Endothelial cell of umbilical vein (primary cell): ENCODE measurements at regions not wholly inside any gene's neighbourhood (a gene's known extent, or its start where the extent isn't known, plus 50 kb on each side); places are given as distances from the start of the nearest gene placed in this dataset.

Experiments used
- BruUV-seq: library from RNA; stranded (reverse); fragments of 400-500 nt; replicated peaks from 2 replicates; lab custom pipeline; 2021; lab: Mats Ljungman, UMichigan
- CTCF ChIA-PET: fragments of 300-600, 350-600 bp; sonication (Branson Sonifier 250); formaldehyde crosslinking; loops from one replicate; lab custom pipeline; 2021; ENCODE audit warnings: antibody characterized with exemption, inconsistent platforms; lab: Charles Lee
- POLR2A ChIA-PET: fragments of 300-600, 350-600 bp; sonication (Branson Sonifier 250); formaldehyde crosslinking; loops from one replicate; lab custom pipeline; 2021; ENCODE audit warnings: antibody characterized with exemption, inconsistent platforms; lab: Charles Lee
- DNase-seq: peaks from one replicate; pipeline ENCODE4 v3.0.0-alpha.2; 2011; ENCODE audit warnings: low read depth, low spot score
- FAIRE-seq: peaks from 2 replicates; lab custom pipeline; 2011; peaks lifted over from hg19 to GRCh38; lab: Jason Lieb, UNC
- H2AFZ ChIP-seq: 2 replicates; pipeline ENCODE4 v1.6.0; 2012; ENCODE audit warnings: low read depth, low read length, control low read depth, inconsistent platforms
- H3K27ac ChIP-seq: 2 replicates; pipeline ENCODE4 v1.5.1; 2011; ENCODE audit warnings: low read depth, mild to moderate bottlenecking, control low read depth, low read length, moderate library complexity; ENCODE audit not compliant: insufficient read depth
- H3K27me3 ChIP-seq, 2 experiments: 2 replicates each; pipeline versions ENCODE4 v1.6.0 to v1.6.1; 2011; ENCODE audit warnings: low read length in 2 of 2, mixed read lengths in 1 of 2; ENCODE audit not compliant: control insufficient read depth in 2 of 2, insufficient read depth in 2 of 2
- H3K36me3 ChIP-seq, 2 experiments: 2 replicates in 1 of 2; 3 replicates in 1 of 2; pipeline ENCODE4 v1.5.1; 2011; ENCODE audit warnings: low read length in 2 of 2, mild to moderate bottlenecking in 1 of 2, moderate library complexity in 1 of 2; ENCODE audit not compliant: control insufficient read depth in 2 of 2, insufficient read depth in 2 of 2; ENCODE audit errors: extremely low read depth in 1 of 2
- H3K4me1 ChIP-seq: 3 replicates; pipeline ENCODE4 v1.5.1; 2011; ENCODE audit warnings: mild to moderate bottlenecking, low read length; ENCODE audit not compliant: control insufficient read depth, insufficient read depth; ENCODE audit errors: extremely low read depth
- H3K4me2 ChIP-seq: 2 replicates; pipeline ENCODE4 v1.6.1; 2011; ENCODE audit warnings: low read length, control low read depth, mixed read lengths; ENCODE audit not compliant: insufficient read depth
- H3K4me3 ChIP-seq, 3 experiments: fragments of 200-600 bp in 1 of 3; sonication (generic), shearing (Covaris generic) in 1 of 3; replicated peaks in 1 of 3; 2 replicates each; pipeline ENCODE4 v1.5.1; 2011 to 2016; ENCODE audit warnings: control low read depth in 3 of 3, low read length in 3 of 3, mild to moderate bottlenecking in 2 of 3, inconsistent platforms in 1 of 3, low read depth in 1 of 3, moderate library complexity in 1 of 3; ENCODE audit not compliant: insufficient read depth in 1 of 3
- H3K79me2 ChIP-seq: 2 replicates; pipeline ENCODE4 v1.6.0; 2012; ENCODE audit warnings: low read length, inconsistent platforms; ENCODE audit not compliant: control insufficient read depth, insufficient read depth
- H3K9ac ChIP-seq: replicated peaks from 2 replicates; pipeline ENCODE3; 2011; ENCODE audit warnings: low read length, control low read depth; ENCODE audit not compliant: insufficient read depth; ENCODE audit errors: extremely low read depth
- H3K9me1 ChIP-seq: replicated peaks from 3 replicates; pipeline ENCODE4 v1.6.0; 2011; ENCODE audit warnings: mild to moderate bottlenecking, low read length; ENCODE audit not compliant: control insufficient read depth, insufficient read depth; ENCODE audit errors: extremely low read depth
- H3K9me3 ChIP-seq: replicated peaks from 2 replicates; pipeline ENCODE4 v1.5.1; 2012; ENCODE audit warnings: low read length, inconsistent platforms; ENCODE audit not compliant: control insufficient read depth, insufficient read depth
- H4K20me1 ChIP-seq: replicated peaks from 2 replicates; pipeline ENCODE3; 2011; ENCODE audit warnings: mild to moderate bottlenecking, low read length; ENCODE audit not compliant: control insufficient read depth, insufficient read depth; ENCODE audit errors: extremely low read depth
- CTCF ChIP-seq, 2 donors: IDR thresholded peaks; 1 replicate in 1 of 2; 2 replicates in 1 of 2; pipeline ENCODE4 v1.5.1; 2011; ENCODE audit warnings: low read length in 2 of 2, mild to moderate bottlenecking in 2 of 2, moderate library complexity in 2 of 2, control low read depth in 1 of 2, inconsistent platforms in 1 of 2, low read depth in 1 of 2; ENCODE audit not compliant: insufficient read depth in 1 of 2; ENCODE audit errors: extremely low read depth in 1 of 2
- EZH2 ChIP-seq: IDR thresholded peaks from 2 replicates; pipeline ENCODE4 v1.6.1; 2012; ENCODE audit warnings: borderline replicate concordance, low read depth, mild to moderate bottlenecking, moderate library complexity, low read length, inconsistent platforms; ENCODE audit not compliant: severe bottlenecking
- FOS ChIP-seq: IDR thresholded peaks from 2 replicates; pipeline ENCODE4 v1.6.1; 2011; ENCODE audit warnings: mild to moderate bottlenecking, low read length, moderate library complexity, borderline replicate concordance; ENCODE audit not compliant: insufficient read depth
- GATA2 ChIP-seq: IDR thresholded peaks from 2 replicates; pipeline ENCODE4 v1.7.0; 2011; ENCODE audit warnings: low read depth, mild to moderate bottlenecking, moderate library complexity, mixed read lengths, low read length; ENCODE audit not compliant: insufficient read length, insufficient read depth
- JUN ChIP-seq: IDR thresholded peaks from 2 replicates; pipeline ENCODE4 v1.6.1; 2011; ENCODE audit warnings: borderline replicate concordance, low read depth; ENCODE audit not compliant: insufficient read length, insufficient read depth
- MAX ChIP-seq: IDR thresholded peaks from 2 replicates; pipeline ENCODE4 v1.6.1; 2011; ENCODE audit not compliant: insufficient read depth, insufficient read length
- MYC ChIP-seq: IDR thresholded peaks from one replicate; pipeline ENCODE4 v1.6.1; 2011; ENCODE audit warnings: mild to moderate bottlenecking, low read depth, low read length
- POLR2A ChIP-seq: IDR thresholded peaks from 2 replicates; pipeline ENCODE4 v1.6.1; 2012; ENCODE audit warnings: low read depth, mild to moderate bottlenecking, control low read depth, low read length
- POLR2AphosphoS5 ChIP-seq: IDR thresholded peaks from 2 replicates; pipeline ENCODE4 v1.6.1; 2012; ENCODE audit warnings: low read depth, mild to moderate bottlenecking, control low read depth, low read length, moderate library complexity; ENCODE audit not compliant: insufficient read depth
- dilution Hi-C: fragments of 300-500 bp; cut with MboI; formaldehyde crosslinking; loops from one replicate; pipeline ENCODE4 v1.15.0; 2019; ENCODE audit warnings: low sequenced_read_pairs; ENCODE audit not compliant: extremely low pct_ligation_motif_present
- intact Hi-C: fragments of 100-400 bp; cut with micrococcal nuclease; formaldehyde crosslinking; loops from one replicate; pipeline ENCODE4 v1.10.0; 2022

- Histone ChIP-seq H4K20me1 (no peaks in the 10 kb centered on the region), H3K27ac (no peak overlapping the region), H3K79me2 (no peaks in the 10 kb centered on the region), H2AFZ (no peak overlapping the region), H3K9me3 (no peaks in the 10 kb centered on the region), H3K4me2 (no peak overlapping the region), H3K36me3 (no peaks in the 10 kb centered on the region), H3K4me3 (no peak overlapping the region), H3K27me3 (no peaks in the 10 kb centered on the region), H3K9me1 (no peaks in the 10 kb centered on the region), H3K4me1 (peaks cover 7% of the 10 kb centered on the region), H3K9ac (no peak overlapping the region)
- intact Hi-C loops = no loop called here
- dilution Hi-C loops = no loop called here
- ChIA-PET POLR2A (no interaction called here), CTCF (interaction anchor here (0.7 kb wide), 1 partner anchor 9 kb away, joined by 3 read pairs; no protein-coding TSS in a partner anchor)
- FAIRE-seq = no peak
- no peak for DNase-seq
- BruUV-seq = no TSS peak
- TF ChIP-seq JUN (no peak), GATA2 (no peak), MAX (no peak), EZH2 (no peak), CTCF (IDR thresholded peaks at IDR 0.05; ENCODE audit: extremely low read depth in 1 of 2, insufficient read depth in 1 of 2, low read depth in 1 of 2, low read length in 2 of 2) (no peak), POLR2A (no peak), MYC (no peak), FOS (no peak), POLR2AphosphoS5 (no peak)
Measured at GRCh38 chr17:5901731-5902130, 168.4 kb upstream of the WSCD1 start.
